H1 (cell line): ENCODE measurements at regions not wholly inside any gene's neighbourhood (a gene's known extent, or its start where the extent isn't known, plus 50 kb on each side); places are given as distances from the start of the nearest gene placed in this dataset.

Source experiments
- RXRA ChIP-seq: IDR thresholded peaks from 2 replicates; pipeline ENCODE4 v1.6.1; 2011; ENCODE audit warnings: low read depth, mild to moderate bottlenecking, low read length, moderate library complexity; ENCODE audit not compliant: insufficient read depth

DNA sequence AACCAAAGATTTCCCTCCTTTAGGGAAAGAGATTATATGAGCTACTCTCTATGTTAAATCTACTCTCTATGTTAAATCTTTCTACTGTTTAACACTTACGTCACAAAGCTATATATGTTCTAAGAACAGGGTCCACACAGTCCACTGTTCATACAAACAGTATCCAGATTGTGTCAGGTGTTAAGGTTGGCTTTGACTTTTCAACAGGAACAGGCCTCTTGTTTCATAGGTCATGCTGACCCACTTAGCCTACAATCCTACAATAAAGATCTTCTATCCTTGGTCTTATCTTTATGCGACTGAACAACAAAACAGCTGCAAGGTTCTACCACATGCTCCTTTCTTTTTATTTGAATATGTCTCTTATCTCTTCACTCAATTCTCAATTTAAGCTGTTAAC lies 134.9 kb downstream of the LTN1 start (continued):
- no peak for TF ChIP-seq RXRA
